ENCODE measurements at regions not wholly inside any gene's neighbourhood (a gene's known extent, or its start where the extent isn't known, plus 50 kb on each side); places are given as distances from the start of the nearest gene placed in this dataset.

DNA sequence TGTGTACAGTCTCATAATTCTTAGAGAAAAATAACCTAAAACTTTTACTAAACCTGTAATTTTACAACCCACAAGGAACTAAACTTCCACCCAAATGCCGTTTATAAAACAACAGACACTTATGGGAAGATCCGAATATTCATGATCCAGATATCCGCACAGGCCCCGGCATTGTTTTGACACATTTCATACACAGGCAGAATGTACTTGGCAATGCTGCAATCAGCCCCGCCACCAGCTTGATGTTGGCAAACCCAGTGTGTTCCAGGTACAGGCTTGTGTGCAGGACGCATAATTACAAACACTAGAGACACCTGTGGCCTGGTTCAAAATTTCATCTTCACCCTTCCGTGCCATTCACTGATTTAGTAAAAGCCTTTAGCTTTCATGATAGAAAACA lies 393.0 kb upstream of the SALL3 start:
- no peak for DNase-seq
- H4K20me1 ChIP-seq (ENCODE audit: insufficient read depth), result no peaks in the 10 kb centered on the region
- H2AFZ ChIP-seq, result no peak overlapping the region
- no peaks in the 10 kb centered on the region for H3K36me3 ChIP-seq (ENCODE audit: low read depth)
- no peak overlapping the region for H3K27ac ChIP-seq
- H3K4me2 ChIP-seq (ENCODE audit: unreplicated experiment), result no peak overlapping the region
- no peaks in the 10 kb centered on the region for H3K27me3 ChIP-seq (replicated peaks; ENCODE audit: insufficient read depth)
- no peaks in the 10 kb centered on the region for H3K79me2 ChIP-seq (ENCODE audit: insufficient read depth)
- H3F3A ChIP-seq (ENCODE audit: insufficient read depth), result no peaks in the 10 kb centered on the region
- H3K4me1 ChIP-seq (ENCODE audit: insufficient read depth), result no peaks in the 10 kb centered on the region
- WGBS, 2 experiments (ENCODE audit: low coverage in 1 of 2, low lambda C conversion rate in 2 of 2, missing lambda C conversion rate in 2 of 2), result 55% methylated on average over 7 of the region's 7 CpGs
- TF ChIP-seq EZH2phosphoT487 (IDR thresholded peaks at IDR 0.05; ENCODE audit: insufficient read depth, low read depth), result no peak
- TF ChIP-seq EZH2 (IDR thresholded peaks at IDR 0.05; ENCODE audit: insufficient read depth, poor library complexity, severe bottlenecking), result no peak
- no peak overlapping the region for H3K4me3 ChIP-seq
- no peaks in the 10 kb centered on the region for H3K9me2 ChIP-seq (ENCODE audit: insufficient read depth)
- H3K9me3 ChIP-seq (ENCODE audit: low read depth), result no peaks in the 10 kb centered on the region
- in situ Hi-C loops (cut with MboI), result no loop called here
- no peak overlapping the region for H3K9ac ChIP-seq

DNA sequence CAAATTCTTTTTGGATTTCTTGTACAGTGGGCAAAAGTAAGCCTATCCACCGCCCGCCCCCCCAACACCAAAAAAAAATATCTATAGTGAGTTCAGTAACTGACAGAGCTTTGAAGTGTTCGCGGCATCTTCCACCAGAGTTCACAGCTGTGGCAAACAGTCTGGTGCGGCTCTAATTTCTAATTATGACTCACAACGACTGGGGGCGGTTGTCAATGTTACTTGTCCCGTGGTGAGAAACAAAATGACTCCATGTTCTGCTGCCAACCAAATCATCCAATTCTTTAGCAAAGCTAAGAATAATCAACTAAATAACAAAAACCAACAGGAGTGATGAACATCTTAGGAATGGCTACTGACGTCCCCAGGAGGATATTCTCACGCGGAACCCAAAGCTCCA lies 392.5 kb upstream of the SALL3 start:
- H3K27me3 ChIP-seq (replicated peaks; ENCODE audit: insufficient read depth), result no peaks in the 10 kb centered on the region
- no peaks in the 10 kb centered on the region for H3K79me2 ChIP-seq (ENCODE audit: insufficient read depth)
- H2AFZ ChIP-seq, result no peak overlapping the region
- no peak overlapping the region for H3K27ac ChIP-seq
- H3K4me1 ChIP-seq (ENCODE audit: insufficient read depth), result no peaks in the 10 kb centered on the region
- no peak overlapping the region for H3K4me3 ChIP-seq
- H4K20me1 ChIP-seq (ENCODE audit: insufficient read depth), result no peaks in the 10 kb centered on the region
- no peak for DNase-seq
- no peaks in the 10 kb centered on the region for H3F3A ChIP-seq (ENCODE audit: insufficient read depth)
- H3K9ac ChIP-seq, result no peak overlapping the region
- H3K9me3 ChIP-seq (ENCODE audit: low read depth), result no peaks in the 10 kb centered on the region
- no peaks in the 10 kb centered on the region for H3K36me3 ChIP-seq (ENCODE audit: low read depth)
- WGBS, 2 experiments (ENCODE audit: low coverage in 1 of 2, low lambda C conversion rate in 2 of 2, missing lambda C conversion rate in 2 of 2), result 56 to 57% methylated on average over 11 of the region's 11 CpGs
- no peak for TF ChIP-seq EZH2phosphoT487 (IDR thresholded peaks at IDR 0.05; ENCODE audit: insufficient read depth, low read depth)
- no peak for TF ChIP-seq EZH2 (IDR thresholded peaks at IDR 0.05; ENCODE audit: insufficient read depth, poor library complexity, severe bottlenecking)
- H3K9me2 ChIP-seq (ENCODE audit: insufficient read depth), result no peaks in the 10 kb centered on the region
- in situ Hi-C loops (cut with MboI), result no loop called here
- H3K4me2 ChIP-seq (ENCODE audit: unreplicated experiment), result no peak overlapping the region

DNA sequence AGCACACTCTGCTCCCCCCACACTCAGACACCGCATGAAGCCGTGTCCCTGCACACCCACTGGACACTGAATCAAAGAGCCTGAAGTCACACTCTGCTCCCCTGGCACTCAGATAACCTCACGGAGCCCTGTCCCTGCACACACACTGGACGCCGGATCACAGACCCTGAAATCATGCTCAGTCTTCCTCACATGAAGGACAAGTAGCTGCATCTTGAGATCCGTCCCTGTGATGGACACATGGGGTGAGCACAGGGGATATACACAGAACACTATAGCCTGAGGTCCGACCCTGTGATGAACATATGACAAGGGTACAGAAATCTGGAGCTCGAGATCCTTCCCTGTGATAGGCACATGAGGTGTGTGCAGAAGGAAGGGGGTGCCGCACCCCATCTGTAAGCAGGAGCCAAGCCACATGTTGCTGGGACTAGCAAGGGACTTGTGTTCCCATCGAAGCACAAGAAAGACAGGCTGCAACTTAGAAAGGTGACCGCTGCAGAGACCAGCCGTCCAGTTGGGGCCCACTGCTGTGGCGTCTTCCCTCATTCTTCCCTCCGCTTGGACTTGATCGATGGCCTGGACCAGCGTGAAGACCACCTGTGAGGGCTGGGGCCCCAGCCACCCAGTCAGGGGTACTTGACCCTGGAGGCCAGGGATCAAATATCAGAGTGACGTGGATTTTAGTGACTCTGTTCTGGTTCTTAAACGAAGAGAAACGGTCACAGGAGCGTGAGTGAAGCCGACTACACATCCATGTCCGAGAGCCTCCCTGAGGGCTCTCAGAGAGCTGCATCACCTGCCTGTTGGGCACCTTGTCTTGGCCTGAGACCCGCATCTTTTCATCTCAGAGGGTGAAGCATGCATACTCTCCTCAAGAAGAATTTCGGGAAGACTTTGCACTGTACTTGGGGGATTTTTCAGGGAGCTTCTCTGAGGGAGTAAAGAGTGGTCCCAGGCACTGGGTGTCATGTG lies 391.7 kb upstream of the SALL3 start:
- Histone ChIP-seq H3K4me1 (ENCODE audit: insufficient read depth) (no peaks in the 10 kb centered on the region), H3K9ac (no peak overlapping the region), H3K36me3 (ENCODE audit: low read depth) (no peaks in the 10 kb centered on the region), H4K20me1 (ENCODE audit: insufficient read depth) (no peaks in the 10 kb centered on the region), H3K79me2 (ENCODE audit: insufficient read depth) (no peaks in the 10 kb centered on the region), H3F3A (ENCODE audit: insufficient read depth) (no peaks in the 10 kb centered on the region), H3K27me3 (replicated peaks; ENCODE audit: insufficient read depth) (no peaks in the 10 kb centered on the region), H3K9me3 (ENCODE audit: low read depth) (no peaks in the 10 kb centered on the region), H3K27ac (no peak overlapping the region), H3K4me2 (ENCODE audit: unreplicated experiment) (no peak overlapping the region), H3K4me3 (no peak overlapping the region), H2AFZ (no peak overlapping the region), H3K9me2 (ENCODE audit: insufficient read depth) (no peaks in the 10 kb centered on the region)
- TF ChIP-seq EZH2 (IDR thresholded peaks at IDR 0.05; ENCODE audit: insufficient read depth, poor library complexity, severe bottlenecking), result no peak
- TF ChIP-seq EZH2phosphoT487 (IDR thresholded peaks at IDR 0.05; ENCODE audit: insufficient read depth, low read depth), result no peak
- no peak for DNase-seq
- in situ Hi-C loops (cut with MboI), result no loop called here
- 38% methylated on average over 24 of the region's 24 CpGs for WGBS, 2 experiments (ENCODE audit: low coverage in 1 of 2, low lambda C conversion rate in 2 of 2, missing lambda C conversion rate in 2 of 2)

DNA sequence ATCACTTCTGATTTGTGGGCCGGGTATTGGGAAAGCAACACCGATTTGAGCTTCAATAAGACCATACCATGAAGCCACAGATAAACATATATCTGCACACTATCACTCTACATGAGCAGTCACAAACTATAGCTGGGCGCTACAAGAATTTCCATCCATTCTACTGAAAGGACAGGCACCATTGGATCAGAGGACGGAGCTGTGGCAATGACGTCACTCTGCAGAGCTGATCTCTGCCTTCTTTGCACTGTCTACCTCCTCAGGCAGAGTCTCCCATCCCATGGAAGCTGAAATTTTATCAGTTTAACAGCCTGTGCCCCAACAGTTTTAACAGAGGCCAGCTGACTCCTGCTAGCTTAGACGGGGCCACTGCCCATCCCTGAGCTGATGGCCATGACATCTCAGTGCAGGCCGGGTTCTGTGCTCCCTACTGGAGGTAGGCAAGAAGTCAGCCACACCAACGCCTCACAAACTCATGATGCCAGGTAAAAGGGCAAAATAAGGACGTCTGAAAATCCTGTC lies 389.6 kb upstream of the SALL3 start:
- no peaks in the 10 kb centered on the region for H3K79me2 ChIP-seq (ENCODE audit: insufficient read depth)
- no peaks in the 10 kb centered on the region for H3K4me1 ChIP-seq (ENCODE audit: insufficient read depth)
- 23% methylated on average over 9 of the region's 9 CpGs for WGBS, 2 experiments (ENCODE audit: low coverage in 1 of 2, low lambda C conversion rate in 2 of 2, missing lambda C conversion rate in 2 of 2)
- no peak overlapping the region for H3K27ac ChIP-seq
- H3K9me3 ChIP-seq (ENCODE audit: low read depth), result no peaks in the 10 kb centered on the region
- H3K4me2 ChIP-seq (ENCODE audit: unreplicated experiment), result no peak overlapping the region
- no peak for TF ChIP-seq EZH2phosphoT487 (IDR thresholded peaks at IDR 0.05; ENCODE audit: insufficient read depth, low read depth)
- no peak for TF ChIP-seq EZH2 (IDR thresholded peaks at IDR 0.05; ENCODE audit: insufficient read depth, poor library complexity, severe bottlenecking)
- H4K20me1 ChIP-seq (ENCODE audit: insufficient read depth), result no peaks in the 10 kb centered on the region
- H3K9me2 ChIP-seq (ENCODE audit: insufficient read depth), result no peaks in the 10 kb centered on the region
- no peak for DNase-seq
- in situ Hi-C loops (cut with MboI), result no loop called here
- H3F3A ChIP-seq (ENCODE audit: insufficient read depth), result no peaks in the 10 kb centered on the region
- H2AFZ ChIP-seq, result no peak overlapping the region
- no peak overlapping the region for H3K4me3 ChIP-seq
- H3K36me3 ChIP-seq (ENCODE audit: low read depth), result no peaks in the 10 kb centered on the region
- H3K27me3 ChIP-seq (replicated peaks; ENCODE audit: insufficient read depth), result no peaks in the 10 kb centered on the region
- no peak overlapping the region for H3K9ac ChIP-seq
